DOHH2 (cell line): ENCODE measurements at regions not wholly inside any gene's neighbourhood (a gene's known extent, or its start where the extent isn't known, plus 50 kb on each side); places are given as distances from the start of the nearest gene placed in this dataset.

Source experiments
- H3F3A ChIP-seq: fragments of 200-600 bp; sonication (generic), shearing (Covaris generic); 2 replicates; pipeline ENCODE4 v1.6.0; 2016; ENCODE audit warnings: antibody characterized with exemption, mild to moderate bottlenecking; ENCODE audit not compliant: control insufficient read depth, insufficient read depth
- H3K27ac ChIP-seq: fragments of 200-600 bp; sonication (generic); 2 replicates; pipeline ENCODE4 v1.5.1; 2014; ENCODE audit warnings: low read depth, mild to moderate bottlenecking, low read length, moderate library complexity
- H3K27me3 ChIP-seq: fragments of 200-600 bp; sonication (generic); 2 replicates; pipeline ENCODE4 v1.6.1; 2014; ENCODE audit warnings: mild to moderate bottlenecking, low read length, mixed read lengths; ENCODE audit not compliant: control insufficient read depth
- H3K36me3 ChIP-seq: fragments of 200-600 bp; sonication (generic); 2 replicates; pipeline ENCODE4 v1.6.1; 2014; ENCODE audit warnings: mild to moderate bottlenecking, low read length, moderate library complexity, mixed read lengths; ENCODE audit not compliant: control insufficient read depth
- H3K4me1 ChIP-seq: fragments of 200-600 bp; sonication (generic); 2 replicates; pipeline ENCODE4 v1.6.1; 2014; ENCODE audit warnings: mild to moderate bottlenecking, low read length, mixed read lengths; ENCODE audit not compliant: control insufficient read depth
- H3K4me2 ChIP-seq: fragments of 200-600 bp; sonication (generic); 2 replicates; pipeline ENCODE4 v1.6.0; 2014; ENCODE audit warnings: mild to moderate bottlenecking, low read length, moderate library complexity
- H3K4me3 ChIP-seq: fragments of 200-600 bp; sonication (generic); 2 replicates; pipeline ENCODE4 v1.5.1; 2014; ENCODE audit warnings: mild to moderate bottlenecking, low read length, mixed read lengths
- H3K79me2 ChIP-seq: fragments of 200-600 bp; sonication (generic); 2 replicates; pipeline ENCODE4 v1.6.1; 2014; ENCODE audit warnings: mild to moderate bottlenecking, low read length, mixed read lengths; ENCODE audit not compliant: control insufficient read depth
- H3K9me2 ChIP-seq: fragments of 200-600 bp; sonication (generic); replicated peaks from 2 replicates; pipeline ENCODE4 v1.6.1; 2014; ENCODE audit warnings: mild to moderate bottlenecking, low read length, mixed read lengths; ENCODE audit not compliant: control insufficient read depth
- H3K9me3 ChIP-seq: fragments of 200-600 bp; sonication (generic); 2 replicates; pipeline ENCODE4 v1.6.1; 2014; ENCODE audit warnings: antibody characterized with exemption, low read length, mixed read lengths; ENCODE audit not compliant: control insufficient read depth, insufficient read depth
- H4K20me1 ChIP-seq: fragments of 200-600 bp; sonication (generic); 2 replicates; pipeline ENCODE4 v1.6.0; 2014; ENCODE audit warnings: low read depth, mild to moderate bottlenecking, antibody characterized with exemption, low read length, moderate library complexity; ENCODE audit not compliant: control insufficient read depth, insufficient read depth
- CTCF ChIP-seq: fragments of 200-600 bp; sonication (generic); IDR thresholded peaks from one replicate; pipeline ENCODE4 v1.5.1; 2014; ENCODE audit warnings: antibody characterized with exemption, mild to moderate bottlenecking, low read depth, low read length; ENCODE audit not compliant: poor library complexity, severe bottlenecking
- EZH2phosphoT487 ChIP-seq: fragments of 200-600 bp; sonication (generic); IDR thresholded peaks from 2 replicates; pipeline ENCODE4 v1.6.1; 2017; ENCODE audit warnings: borderline replicate concordance, mild to moderate bottlenecking, antibody characterized with exemption, low read length, moderate library complexity, mixed read lengths

- Histone ChIP-seq H3K9me3 (no peaks in the 10 kb centered on the region; the same call in 1 of the 2 replicates), H3K9me2 (no peaks in the 10 kb centered on the region), H3K4me1 (no peaks in the 10 kb centered on the region), H3K27me3 (peaks cover 10% of the 10 kb centered on the region; the same call in 1 of the 2 replicates), H3K36me3 (no peaks in the 10 kb centered on the region), H4K20me1 (no peaks in the 10 kb centered on the region), H3K4me2 (no peak overlapping the region), H3K27ac (no peak overlapping the region), H3K4me3 (no peak overlapping the region), H3K79me2 (no peaks in the 10 kb centered on the region), H3F3A (no peaks in the 10 kb centered on the region)
- no peak for TF ChIP-seq EZH2phosphoT487
- TF ChIP-seq CTCF, result no peak
These were observed 182.1 kb upstream of the CCDC68 start for GRCh38 chr18:55141318-55141717.

GRCh38 chr18:55139836-55140235 lies 180.6 kb upstream of the CCDC68 start:
- no peaks in the 10 kb centered on the region for H3K79me2 ChIP-seq
- H3K4me3 ChIP-seq, result no peak overlapping the region
- H3F3A ChIP-seq, result no peaks in the 10 kb centered on the region
- H3K27me3 ChIP-seq, result peaks cover 10% of the 10 kb centered on the region; the same call in 1 of the 2 replicates
- no peak overlapping the region for H3K4me2 ChIP-seq
- no peaks in the 10 kb centered on the region for H3K4me1 ChIP-seq
- no peak overlapping the region for H3K27ac ChIP-seq
- TF ChIP-seq CTCF, result no peak
- no peaks in the 10 kb centered on the region for H4K20me1 ChIP-seq
- no peaks in the 10 kb centered on the region for H3K36me3 ChIP-seq
- no peaks in the 10 kb centered on the region; the same call in 1 of the 2 replicates for H3K9me3 ChIP-seq
- H3K9me2 ChIP-seq, result no peaks in the 10 kb centered on the region

DNA sequence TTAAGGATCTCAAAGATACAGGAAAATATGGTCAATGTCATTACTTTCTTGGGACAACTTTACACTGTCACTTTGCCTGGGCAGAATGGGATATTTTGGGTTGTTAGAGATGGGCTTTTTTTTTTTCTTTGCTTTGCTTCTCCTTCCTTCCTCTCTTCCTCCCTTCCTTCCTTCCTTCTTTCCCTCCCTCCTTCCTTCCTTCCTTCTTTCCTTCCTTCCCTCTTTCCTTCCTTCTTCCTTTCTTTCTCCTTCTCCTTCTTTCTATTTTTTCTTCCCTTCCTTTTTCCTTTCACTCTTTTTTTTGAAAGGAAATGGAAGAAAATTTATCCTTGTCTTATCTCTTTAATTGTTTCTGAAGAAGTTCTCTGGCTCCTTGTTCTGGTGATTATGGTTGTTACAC lies 180.0 kb upstream of the CCDC68 start:
- no peaks in the 10 kb centered on the region for H3K36me3 ChIP-seq
- peaks cover 10% of the 10 kb centered on the region; the same call in 1 of the 2 replicates for H3K27me3 ChIP-seq
- no peaks in the 10 kb centered on the region for H3F3A ChIP-seq
- no peak overlapping the region for H3K27ac ChIP-seq
- no peaks in the 10 kb centered on the region for H3K79me2 ChIP-seq
- no peaks in the 10 kb centered on the region for H3K9me2 ChIP-seq
- H4K20me1 ChIP-seq, result no peaks in the 10 kb centered on the region
- no peak overlapping the region for H3K4me2 ChIP-seq
- H3K4me1 ChIP-seq, result no peaks in the 10 kb centered on the region
- no peak overlapping the region for H3K4me3 ChIP-seq
- TF ChIP-seq EZH2phosphoT487, result no peak
- TF ChIP-seq CTCF, result no peak
- H3K9me3 ChIP-seq, result no peaks in the 10 kb centered on the region; the same call in 1 of the 2 replicates
